Right atrium auricular region (tissue), 2 donors: ENCODE measurements at regions not wholly inside any gene's neighbourhood (a gene's known extent, or its start where the extent isn't known, plus 50 kb on each side); places are given as distances from the start of the nearest gene placed in this dataset.

Experiments
- DNase-seq: peaks from one replicate; pipeline ENCODE4 v3.0.0-alpha.2; 2019; ENCODE audit warnings: low spot score
- H3K27ac ChIP-seq, 2 donors: fragments of 200-600 bp; sonication (generic); 1 replicate in 1 of 2; 2 replicates in 1 of 2; pipeline ENCODE4 v1.5.1; 2016 to 2019
- H3K27me3 ChIP-seq, 2 donors: fragments of 200-600 bp; sonication (generic); one replicate each; pipeline versions ENCODE4 v1.5.1 to v1.6.0; 2017 to 2019
- H3K36me3 ChIP-seq: fragments of 200-600 bp; sonication (generic); one replicate; pipeline ENCODE4 v1.5.1; 2016
- H3K4me1 ChIP-seq, 2 donors: fragments of 200-600 bp; sonication (generic); one replicate each; pipeline versions ENCODE4 v1.5.1 to v1.6.0; 2017 to 2019
- H3K4me3 ChIP-seq, 2 donors: fragments of 200-600 bp; sonication (generic); 1 replicate in 1 of 2; 2 replicates in 1 of 2; pipeline ENCODE4 v1.5.1; 2017 to 2019; ENCODE audit warnings: mild to moderate bottlenecking in 1 of 2, moderate library complexity in 1 of 2
- H3K9me3 ChIP-seq, 2 donors: fragments of 200-600 bp; sonication (generic); one replicate each; pipeline ENCODE4 v1.5.1; 2019
- TF ChIP-seq, protein P1 (sequence below), 2 donors: fragments of 200-600 bp; sonication (generic); IDR thresholded peaks; one replicate each; pipeline ENCODE4 v1.5.1; 2019; ENCODE audit warnings: antibody characterized with exemption in 2 of 2

DNA sequence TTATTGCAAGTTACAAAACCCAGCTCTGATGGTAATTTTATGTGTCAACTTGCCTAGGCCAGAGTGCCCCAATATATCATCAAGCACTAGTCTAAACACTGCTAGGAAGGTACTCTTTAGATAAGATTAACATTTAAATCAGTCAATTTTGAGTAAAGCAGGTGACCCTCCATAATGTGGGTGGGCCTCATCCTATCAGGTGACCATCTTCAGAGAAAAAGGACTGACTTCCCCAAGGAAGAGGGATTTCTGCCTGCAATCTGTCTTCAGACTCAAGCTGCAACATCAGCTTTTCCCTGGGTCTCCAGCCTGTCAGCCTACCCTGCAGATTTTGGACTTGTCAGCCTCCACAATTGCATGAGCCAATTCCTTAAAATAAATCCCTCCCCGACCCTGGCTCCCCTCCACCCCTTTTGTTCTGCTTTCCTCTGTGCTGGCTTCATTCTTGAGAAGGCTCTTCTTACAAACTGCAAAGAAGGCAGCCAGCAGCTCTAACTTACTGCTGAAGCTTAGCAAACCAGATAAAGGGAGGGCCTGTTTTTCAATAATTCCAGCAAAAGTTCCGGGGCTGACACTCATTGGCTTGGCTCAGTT, 56.4 kb upstream of the RUNX3 start:
- TF ChIP-seq, protein P1, sequence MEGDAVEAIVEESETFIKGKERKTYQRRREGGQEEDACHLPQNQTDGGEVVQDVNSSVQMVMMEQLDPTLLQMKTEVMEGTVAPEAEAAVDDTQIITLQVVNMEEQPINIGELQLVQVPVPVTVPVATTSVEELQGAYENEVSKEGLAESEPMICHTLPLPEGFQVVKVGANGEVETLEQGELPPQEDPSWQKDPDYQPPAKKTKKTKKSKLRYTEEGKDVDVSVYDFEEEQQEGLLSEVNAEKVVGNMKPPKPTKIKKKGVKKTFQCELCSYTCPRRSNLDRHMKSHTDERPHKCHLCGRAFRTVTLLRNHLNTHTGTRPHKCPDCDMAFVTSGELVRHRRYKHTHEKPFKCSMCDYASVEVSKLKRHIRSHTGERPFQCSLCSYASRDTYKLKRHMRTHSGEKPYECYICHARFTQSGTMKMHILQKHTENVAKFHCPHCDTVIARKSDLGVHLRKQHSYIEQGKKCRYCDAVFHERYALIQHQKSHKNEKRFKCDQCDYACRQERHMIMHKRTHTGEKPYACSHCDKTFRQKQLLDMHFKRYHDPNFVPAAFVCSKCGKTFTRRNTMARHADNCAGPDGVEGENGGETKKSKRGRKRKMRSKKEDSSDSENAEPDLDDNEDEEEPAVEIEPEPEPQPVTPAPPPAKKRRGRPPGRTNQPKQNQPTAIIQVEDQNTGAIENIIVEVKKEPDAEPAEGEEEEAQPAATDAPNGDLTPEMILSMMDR (IDR thresholded peaks at IDR 0.05): no peak
- H3K27me3 ChIP-seq: no peaks in the 10 kb centered on the region
- H3K27ac ChIP-seq: no peak overlapping the region
- H3K36me3 ChIP-seq: no peaks in the 10 kb centered on the region
- H3K4me3 ChIP-seq: no peak overlapping the region
- H3K9me3 ChIP-seq: no peaks in the 10 kb centered on the region
- H3K4me1 ChIP-seq: no peaks in the 10 kb centered on the region
- no peak for DNase-seq

DNA sequence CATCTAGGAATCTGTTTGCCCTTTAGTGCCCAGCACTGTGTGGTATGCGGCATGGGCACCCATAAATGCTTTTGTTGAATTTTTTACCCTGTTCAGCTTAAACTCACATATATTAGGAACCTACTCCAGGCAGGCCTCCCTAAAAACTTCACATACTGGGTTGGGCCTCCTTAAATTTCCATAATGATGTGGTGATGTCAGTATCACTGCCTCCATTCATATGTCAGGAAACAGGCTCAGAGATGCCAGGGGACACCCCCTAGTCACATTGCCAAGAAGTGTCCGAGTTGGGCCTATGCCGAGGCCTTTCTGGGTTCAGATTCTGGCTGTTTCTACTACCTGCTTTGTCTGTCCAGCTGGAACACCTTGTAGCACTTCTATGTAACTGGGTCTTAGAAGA, 55.7 kb upstream of the RUNX3 start:
- no peak overlapping the region for H3K27ac ChIP-seq
- H3K36me3 ChIP-seq: no peaks in the 10 kb centered on the region
- H3K4me1 ChIP-seq: no peaks in the 10 kb centered on the region
- no peaks in the 10 kb centered on the region for H3K9me3 ChIP-seq
- no peaks in the 10 kb centered on the region for H3K27me3 ChIP-seq
- no peak for DNase-seq
- TF ChIP-seq, protein P1 (IDR thresholded peaks at IDR 0.05): no peak
- H3K4me3 ChIP-seq: no peak overlapping the region

DNA sequence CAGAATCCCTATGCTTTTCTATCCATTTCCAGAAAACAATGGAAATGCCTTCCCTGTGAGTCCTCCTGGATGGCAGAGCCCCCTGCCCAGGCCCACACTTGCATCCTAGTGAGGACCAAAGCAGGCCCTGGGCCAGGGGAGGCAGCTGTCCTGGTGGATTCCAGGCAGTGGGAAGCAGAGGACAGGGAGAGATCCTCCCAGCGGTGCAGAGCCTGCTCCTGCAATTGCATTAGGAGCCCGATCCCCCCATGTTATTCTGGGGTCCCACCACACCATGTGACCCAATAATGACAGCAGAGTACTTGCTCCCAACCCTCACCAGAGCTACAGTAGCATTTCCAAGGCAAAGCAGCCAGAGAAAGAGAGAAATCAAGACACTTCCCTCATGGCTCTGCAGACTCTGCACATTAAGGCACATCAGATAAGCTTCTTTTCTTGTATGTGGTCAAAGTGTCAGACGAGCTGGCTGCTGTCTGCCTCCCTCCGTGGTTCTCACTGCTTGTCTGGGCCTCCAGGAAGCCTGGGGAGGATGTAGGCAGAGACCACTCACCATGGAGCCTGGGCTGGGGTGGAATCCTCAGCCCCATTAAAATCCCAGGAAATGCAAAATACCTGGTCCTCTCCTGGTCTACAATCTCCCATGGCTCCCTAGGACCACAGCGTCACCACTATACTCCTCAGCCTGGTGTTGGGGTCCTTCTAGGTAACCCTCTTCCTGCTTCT, 54.9 kb upstream of the RUNX3 start:
- no peaks in the 10 kb centered on the region for H3K27me3 ChIP-seq
- H3K36me3 ChIP-seq: no peaks in the 10 kb centered on the region
- DNase-seq: no peak

DNA sequence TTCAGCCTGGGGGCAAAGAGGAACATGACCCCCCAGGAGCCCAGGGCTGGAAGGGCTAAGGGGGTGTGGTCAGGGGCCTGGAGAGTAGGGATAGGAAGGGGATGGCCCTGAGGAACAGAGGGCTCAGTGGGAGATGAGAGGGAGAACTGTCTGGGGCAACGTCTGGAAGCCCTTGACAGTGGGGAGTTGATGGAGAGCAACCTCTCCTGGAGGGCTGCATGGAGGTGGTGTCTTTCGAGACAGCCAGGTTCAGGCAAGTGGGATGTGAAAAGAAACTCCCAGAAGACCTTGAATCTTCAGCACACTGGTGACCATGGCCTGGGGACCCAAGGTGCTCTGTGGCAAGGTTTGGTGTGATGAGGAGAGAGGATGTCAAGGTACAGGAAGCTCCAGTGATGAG, 54.2 kb upstream of the RUNX3 start:
- no peaks in the 10 kb centered on the region for H3K27me3 ChIP-seq
- H3K4me3 ChIP-seq: no peak overlapping the region
- H3K27ac ChIP-seq: no peak overlapping the region
- TF ChIP-seq, protein P1 (IDR thresholded peaks at IDR 0.05): no peak
- H3K9me3 ChIP-seq: no peaks in the 10 kb centered on the region
- H3K4me1 ChIP-seq: no peaks in the 10 kb centered on the region
- no peak for DNase-seq
- H3K36me3 ChIP-seq: no peaks in the 10 kb centered on the region

More for the DNA sequence above, 54.9 kb upstream of the RUNX3 start:
- Histone ChIP-seq H3K4me3 (no peak overlapping the region), H3K9me3 (no peaks in the 10 kb centered on the region), H3K27ac (no peak overlapping the region), H3K4me1 (no peaks in the 10 kb centered on the region)
- TF ChIP-seq, protein P1 (IDR thresholded peaks at IDR 0.05): no peak

DNA sequence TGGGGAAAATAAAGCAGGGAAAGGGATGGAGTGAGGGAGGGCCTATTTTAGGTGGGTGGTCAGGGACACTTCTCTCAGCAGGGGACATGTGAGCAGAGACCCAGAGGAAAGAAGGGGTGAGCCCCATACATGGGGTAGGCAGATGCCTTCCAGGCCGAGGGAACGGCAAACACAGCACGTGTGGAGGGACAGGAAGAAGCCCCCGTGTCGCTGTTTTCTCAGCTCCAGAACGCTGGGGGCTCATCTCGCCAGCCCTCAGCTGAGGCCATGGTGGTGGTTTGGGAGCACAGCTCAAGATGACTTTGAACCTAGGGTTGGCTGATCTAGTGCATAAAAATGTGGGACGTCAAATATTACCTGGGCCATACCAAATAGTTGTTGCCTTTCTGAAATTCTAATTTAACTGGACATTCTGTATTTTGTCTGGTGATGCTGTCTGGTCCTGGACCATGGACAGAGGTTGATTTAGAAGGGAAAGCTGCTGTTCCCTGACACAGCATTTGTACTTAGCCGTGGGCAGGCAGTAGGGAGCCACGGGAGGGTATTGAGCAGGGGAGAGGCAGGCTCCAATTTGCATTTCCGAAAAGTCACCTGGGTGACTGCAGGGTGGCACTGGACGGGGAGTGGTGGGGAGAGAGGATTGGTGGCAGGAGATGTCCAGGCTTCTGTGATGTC, 53.1 kb upstream of the RUNX3 start:
- no peaks in the 10 kb centered on the region for H3K4me1 ChIP-seq
- no peak overlapping the region for H3K4me3 ChIP-seq
- H3K36me3 ChIP-seq: no peaks in the 10 kb centered on the region
- no peaks in the 10 kb centered on the region for H3K27me3 ChIP-seq
- H3K9me3 ChIP-seq: no peaks in the 10 kb centered on the region
- no peak for DNase-seq
- TF ChIP-seq, protein P1 (IDR thresholded peaks at IDR 0.05): no peak
- H3K27ac ChIP-seq: no peak overlapping the region
